IMR-90 (cell line): ENCODE measurements at regions not wholly inside any gene's neighbourhood (a gene's known extent, or its start where the extent isn't known, plus 50 kb on each side); places are given as distances from the start of the nearest gene placed in this dataset.

Experiments
- BHLHE40 ChIP-seq: fragments of 150-350 bp; IDR thresholded peaks from 2 replicates; pipeline ENCODE4 v1.6.1; 2016; ENCODE audit warnings: mild to moderate bottlenecking, low read depth, low read length
- CHD1 ChIP-seq: IDR thresholded peaks from 2 replicates; pipeline ENCODE4 v1.6.1; 2012; ENCODE audit warnings: low read depth, low read length, improper control_type of control experiment
- FOS ChIP-seq: fragments of 150-350 bp; IDR thresholded peaks from 2 replicates; pipeline ENCODE4 v1.6.1; 2016; ENCODE audit warnings: low read depth, low read length
- MAFK ChIP-seq: IDR thresholded peaks from 2 replicates; pipeline ENCODE4 v1.6.1; 2012; ENCODE audit warnings: low read depth, low read length, improper control_type of control experiment
- MAZ ChIP-seq: IDR thresholded peaks from 2 replicates; pipeline ENCODE4 v1.6.1; 2012; ENCODE audit warnings: low read depth, mild to moderate bottlenecking, low read length, improper control_type of control experiment, moderate library complexity, borderline replicate concordance
- MXI1 ChIP-seq: IDR thresholded peaks from 2 replicates; pipeline ENCODE4 v1.6.1; 2012; ENCODE audit warnings: low read depth, mild to moderate bottlenecking, low read length, moderate library complexity, borderline replicate concordance
- POLR2A ChIP-seq: IDR thresholded peaks from 2 replicates; pipeline ENCODE4 v1.6.1; 2012; ENCODE audit warnings: mild to moderate bottlenecking, low read depth, low read length
- RAD21 ChIP-seq: IDR thresholded peaks from 2 replicates; pipeline ENCODE4 v1.6.1; 2012; ENCODE audit warnings: low read length, improper control_type of control experiment
- RCOR1 ChIP-seq: IDR thresholded peaks from 2 replicates; pipeline ENCODE4 v1.6.1; 2012; ENCODE audit warnings: mild to moderate bottlenecking, low read length, improper control_type of control experiment; ENCODE audit not compliant: insufficient replicate concordance
- RFX5 ChIP-seq: IDR thresholded peaks from 2 replicates; pipeline ENCODE4 v1.8.0; 2012; ENCODE audit warnings: low read depth, mild to moderate bottlenecking, low read length, moderate library complexity
- SMC3 ChIP-seq: fragments of 150-350 bp; IDR thresholded peaks from 2 replicates; pipeline ENCODE4 v1.6.1; 2016; ENCODE audit warnings: low read depth, mild to moderate bottlenecking, antibody characterized with exemption, low read length, moderate library complexity
- TF ChIP-seq, protein P1 (sequence below): conservative IDR thresholded peaks from 2 replicates; pipeline ENCODE4 v1.5.1; 2012; ENCODE audit warnings: mild to moderate bottlenecking, low read depth, low read length, improper control_type of control experiment
- TF ChIP-seq, protein P2 (sequence below): fragments of 150-350 bp; IDR thresholded peaks from 2 replicates; pipeline ENCODE4 v1.6.1; 2016; ENCODE audit warnings: low read depth, mild to moderate bottlenecking, low read length, moderate library complexity, borderline replicate concordance
- TF ChIP-seq, protein P3 (sequence below): fragments of 150-350 bp; IDR thresholded peaks from 2 replicates; pipeline ENCODE4 v1.6.1; 2017; ENCODE audit warnings: mild to moderate bottlenecking, antibody characterized with exemption, low read length, low read depth

DNA sequence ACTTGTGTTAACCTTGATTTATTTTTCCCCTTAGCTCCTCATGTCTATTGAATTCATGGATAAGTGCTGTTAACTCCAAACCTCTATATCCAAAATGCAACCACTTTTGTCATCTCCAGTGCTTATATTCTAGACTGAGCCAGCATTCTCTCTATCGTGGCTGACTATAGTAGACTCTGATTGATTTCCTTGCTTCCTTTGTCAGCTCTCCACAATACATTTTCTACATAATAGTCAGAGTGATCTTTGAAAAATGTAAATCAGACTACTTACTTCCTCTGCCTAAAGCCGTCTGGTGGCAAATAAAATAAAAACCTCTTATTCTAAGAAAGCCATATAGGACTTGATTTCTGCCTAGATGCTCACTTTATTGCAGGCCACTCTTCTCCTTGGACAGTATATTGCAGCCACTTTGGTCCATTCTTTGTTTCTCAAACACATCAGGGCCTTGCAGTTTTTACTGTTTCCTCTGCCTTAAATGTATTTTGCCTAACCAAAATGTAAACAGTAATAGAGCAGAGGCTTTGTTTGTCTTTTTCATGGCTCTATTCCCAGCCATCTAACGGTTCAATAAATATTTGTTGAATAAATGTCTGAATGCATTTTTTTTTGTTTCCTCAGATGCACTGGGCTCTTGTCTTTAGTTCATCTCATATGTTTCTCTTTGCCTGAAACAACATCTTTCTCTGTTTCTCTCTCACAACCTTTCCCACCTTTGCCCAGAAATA lies 243.6 kb upstream of the CSNK1A1L start:
- TF ChIP-seq, protein P1, sequence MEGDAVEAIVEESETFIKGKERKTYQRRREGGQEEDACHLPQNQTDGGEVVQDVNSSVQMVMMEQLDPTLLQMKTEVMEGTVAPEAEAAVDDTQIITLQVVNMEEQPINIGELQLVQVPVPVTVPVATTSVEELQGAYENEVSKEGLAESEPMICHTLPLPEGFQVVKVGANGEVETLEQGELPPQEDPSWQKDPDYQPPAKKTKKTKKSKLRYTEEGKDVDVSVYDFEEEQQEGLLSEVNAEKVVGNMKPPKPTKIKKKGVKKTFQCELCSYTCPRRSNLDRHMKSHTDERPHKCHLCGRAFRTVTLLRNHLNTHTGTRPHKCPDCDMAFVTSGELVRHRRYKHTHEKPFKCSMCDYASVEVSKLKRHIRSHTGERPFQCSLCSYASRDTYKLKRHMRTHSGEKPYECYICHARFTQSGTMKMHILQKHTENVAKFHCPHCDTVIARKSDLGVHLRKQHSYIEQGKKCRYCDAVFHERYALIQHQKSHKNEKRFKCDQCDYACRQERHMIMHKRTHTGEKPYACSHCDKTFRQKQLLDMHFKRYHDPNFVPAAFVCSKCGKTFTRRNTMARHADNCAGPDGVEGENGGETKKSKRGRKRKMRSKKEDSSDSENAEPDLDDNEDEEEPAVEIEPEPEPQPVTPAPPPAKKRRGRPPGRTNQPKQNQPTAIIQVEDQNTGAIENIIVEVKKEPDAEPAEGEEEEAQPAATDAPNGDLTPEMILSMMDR, result no peak
- no peak for TF ChIP-seq POLR2A
- no peak for TF ChIP-seq MXI1
- TF ChIP-seq MAFK, result no peak
- no peak for TF ChIP-seq RCOR1
- TF ChIP-seq RFX5, result no peak
- no peak for TF ChIP-seq RAD21
- no peak for TF ChIP-seq FOS
- TF ChIP-seq SMC3, result no peak
- TF ChIP-seq, protein P2, sequence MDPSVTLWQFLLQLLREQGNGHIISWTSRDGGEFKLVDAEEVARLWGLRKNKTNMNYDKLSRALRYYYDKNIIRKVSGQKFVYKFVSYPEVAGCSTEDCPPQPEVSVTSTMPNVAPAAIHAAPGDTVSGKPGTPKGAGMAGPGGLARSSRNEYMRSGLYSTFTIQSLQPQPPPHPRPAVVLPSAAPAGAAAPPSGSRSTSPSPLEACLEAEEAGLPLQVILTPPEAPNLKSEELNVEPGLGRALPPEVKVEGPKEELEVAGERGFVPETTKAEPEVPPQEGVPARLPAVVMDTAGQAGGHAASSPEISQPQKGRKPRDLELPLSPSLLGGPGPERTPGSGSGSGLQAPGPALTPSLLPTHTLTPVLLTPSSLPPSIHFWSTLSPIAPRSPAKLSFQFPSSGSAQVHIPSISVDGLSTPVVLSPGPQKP, result no peak
- TF ChIP-seq BHLHE40, result no peak
- TF ChIP-seq, protein P3, sequence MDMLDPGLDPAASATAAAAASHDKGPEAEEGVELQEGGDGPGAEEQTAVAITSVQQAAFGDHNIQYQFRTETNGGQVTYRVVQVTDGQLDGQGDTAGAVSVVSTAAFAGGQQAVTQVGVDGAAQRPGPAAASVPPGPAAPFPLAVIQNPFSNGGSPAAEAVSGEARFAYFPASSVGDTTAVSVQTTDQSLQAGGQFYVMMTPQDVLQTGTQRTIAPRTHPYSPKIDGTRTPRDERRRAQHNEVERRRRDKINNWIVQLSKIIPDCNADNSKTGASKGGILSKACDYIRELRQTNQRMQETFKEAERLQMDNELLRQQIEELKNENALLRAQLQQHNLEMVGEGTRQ, result no peak
- TF ChIP-seq MAZ, result no peak
- TF ChIP-seq CHD1, result no peak
